Psoas muscle (tissue), 7 donors: ENCODE measurements at regions not wholly inside any gene's neighbourhood (a gene's known extent, or its start where the extent isn't known, plus 50 kb on each side); places are given as distances from the start of the nearest gene placed in this dataset.

Source experiments
- ATAC-seq, 4 donors: fragments of 200-7000 bp; cut with Tn5 transposase; one replicate each; pipeline ENCODE4 v1.9.1; 2020; ENCODE audit warnings: moderate library complexity in 3 of 4, mild to moderate bottlenecking in 2 of 4
- DNase-seq, 2 donors: peaks; one replicate each; pipeline ENCODE4 v3.0.0-alpha.2; 2020
- H3K27ac ChIP-seq: fragments of 200-600 bp; one replicate; pipeline ENCODE4 v1.8.0; 2022
- H3K27me3 ChIP-seq, 3 donors: fragments of 200-600 bp in 1 of 3; one replicate each; pipeline versions ENCODE4 v1.6.1 to v1.8.0; 2013 to 2022; ENCODE audit warnings: low read length in 2 of 3, mild to moderate bottlenecking in 2 of 3, moderate library complexity in 1 of 3; ENCODE audit not compliant: insufficient read depth in 3 of 3
- H3K36me3 ChIP-seq, 2 donors: fragments of 200-600 bp in 1 of 2; one replicate each; pipeline versions ENCODE4 v1.6.1 to v1.8.0; 2013 to 2022; ENCODE audit warnings: low read depth in 1 of 2, mild to moderate bottlenecking in 1 of 2, moderate library complexity in 1 of 2; ENCODE audit not compliant: insufficient read depth in 1 of 2
- H3K4me1 ChIP-seq: fragments of 200-600 bp; one replicate; pipeline ENCODE4 v1.8.0; 2022
- H3K4me3 ChIP-seq: fragments of 200-600 bp; one replicate; pipeline ENCODE4 v1.8.0; 2022; ENCODE audit warnings: mild to moderate bottlenecking
- H3K9me3 ChIP-seq: fragments of 200-600 bp; one replicate; pipeline ENCODE4 v1.8.0; 2022
- WGBS, 3 donors: extraction: QIAGEN DNeasy Blood & Tissue Kit; methylation state at CpG; one replicate each; pipeline versions ENCODE4 v1.1.6 to v1.1.7; 2013; 5-methylcytosine and 5-hydroxymethylcytosine counted together
- intact Hi-C, 2 donors: fragments of 100-400 bp; cut with DNase I; formaldehyde crosslinking; loops; one replicate each; pipeline versions ENCODE4 v1.11.0 to v1.14.2; 2022
- TF ChIP-seq, protein P1 (sequence below): fragments of 200-600 bp; IDR thresholded peaks from one replicate; pipeline ENCODE4 v1.8.0; 2022; ENCODE audit warnings: antibody characterized with exemption
- donor health status: healthy with polysubstance abuse.
- donor health status: DM: no; HTN: no; CAD: no; lungs with moderate emphysema.
- donor health status: Bipolar disorder and iron deficiency.
- donor health status: healthy.
- donor health status: DM: yes; HTN: yes; CAD: no.
- donor health status: DM: no; HTN: no; CAD: no.
- donor health status: DM: yes; HTN: yes; CAD: no.

DNA sequence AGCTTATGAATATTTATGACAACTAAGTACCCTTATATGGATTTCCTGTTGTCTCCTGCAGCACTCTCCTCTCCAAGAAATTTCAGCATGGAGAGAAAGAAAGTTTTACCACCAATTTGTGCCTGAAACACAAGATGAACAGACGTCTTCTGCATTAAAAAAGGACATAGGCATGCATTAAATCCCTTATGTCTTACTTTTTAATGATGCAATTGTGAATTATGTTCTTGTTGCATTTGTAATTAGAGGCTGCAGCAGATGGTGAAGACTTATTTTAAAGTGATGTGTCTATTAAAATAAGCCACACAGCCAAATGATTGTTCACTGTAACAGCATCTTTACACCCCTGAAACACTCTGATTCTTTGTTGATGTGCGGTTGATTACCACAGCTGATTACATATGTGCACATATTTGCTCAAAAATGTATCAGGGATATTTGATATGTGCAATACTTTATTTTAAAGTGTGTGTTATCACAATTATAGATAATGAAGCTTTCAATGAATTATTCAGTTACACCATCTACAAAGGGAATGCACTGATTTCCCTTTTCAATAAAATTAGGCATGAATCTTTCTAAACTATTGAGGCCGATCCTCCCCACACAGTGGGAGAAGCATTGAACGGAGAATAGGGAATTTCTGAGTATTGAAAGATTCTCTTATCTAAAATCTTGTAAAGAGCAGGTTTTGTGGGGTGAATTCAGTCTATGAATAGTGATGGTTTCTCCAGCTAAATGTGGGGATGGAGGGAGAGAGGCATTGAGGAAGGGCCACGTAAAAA, 585.1 kb downstream of the SLC4A3 start:
- TF ChIP-seq, protein P1, sequence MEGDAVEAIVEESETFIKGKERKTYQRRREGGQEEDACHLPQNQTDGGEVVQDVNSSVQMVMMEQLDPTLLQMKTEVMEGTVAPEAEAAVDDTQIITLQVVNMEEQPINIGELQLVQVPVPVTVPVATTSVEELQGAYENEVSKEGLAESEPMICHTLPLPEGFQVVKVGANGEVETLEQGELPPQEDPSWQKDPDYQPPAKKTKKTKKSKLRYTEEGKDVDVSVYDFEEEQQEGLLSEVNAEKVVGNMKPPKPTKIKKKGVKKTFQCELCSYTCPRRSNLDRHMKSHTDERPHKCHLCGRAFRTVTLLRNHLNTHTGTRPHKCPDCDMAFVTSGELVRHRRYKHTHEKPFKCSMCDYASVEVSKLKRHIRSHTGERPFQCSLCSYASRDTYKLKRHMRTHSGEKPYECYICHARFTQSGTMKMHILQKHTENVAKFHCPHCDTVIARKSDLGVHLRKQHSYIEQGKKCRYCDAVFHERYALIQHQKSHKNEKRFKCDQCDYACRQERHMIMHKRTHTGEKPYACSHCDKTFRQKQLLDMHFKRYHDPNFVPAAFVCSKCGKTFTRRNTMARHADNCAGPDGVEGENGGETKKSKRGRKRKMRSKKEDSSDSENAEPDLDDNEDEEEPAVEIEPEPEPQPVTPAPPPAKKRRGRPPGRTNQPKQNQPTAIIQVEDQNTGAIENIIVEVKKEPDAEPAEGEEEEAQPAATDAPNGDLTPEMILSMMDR = no peak
- intact Hi-C loops = no loop called here
- Histone ChIP-seq H3K4me1 (no peaks in the 10 kb centered on the region), H3K36me3 (no peaks in the 10 kb centered on the region), H3K27ac (no peak overlapping the region), H3K27me3 (peaks cover 0 to 8% (median 0%) of the 10 kb centered on the region in 3 donors), H3K9me3 (no peaks in the 10 kb centered on the region), H3K4me3 (no peak overlapping the region)
- ATAC-seq (no peak), DNase-seq (no peak)
- 89 to 90% (median 90%) methylated on average over 5 of the region's 5 CpGs for WGBS, 3 donors

GRCh38 chr2:220215785-220216184, 588.4 kb downstream of the SLC4A3 start:
- 23 to 29% (median 27%) methylated on average over 3 of the region's 3 CpGs for WGBS, 3 donors
- no peak for DNase-seq
- H3K27me3 ChIP-seq = peaks cover 0 to 8% (median 0%) of the 10 kb centered on the region in 3 donors
- H3K4me1 ChIP-seq = no peaks in the 10 kb centered on the region
- H3K27ac ChIP-seq = no peak overlapping the region
- no peaks in the 10 kb centered on the region for H3K36me3 ChIP-seq
- no peaks in the 10 kb centered on the region for H3K9me3 ChIP-seq
- no peak for ATAC-seq
- intact Hi-C loops = no loop called here
- TF ChIP-seq, protein P1 = no peak
- H3K4me3 ChIP-seq = no peak overlapping the region

GRCh38 chr2:220219371-220219770, 591.9 kb downstream of the SLC4A3 start:
- H3K4me1 ChIP-seq = no peaks in the 10 kb centered on the region
- H3K36me3 ChIP-seq = no peaks in the 10 kb centered on the region
- H3K4me3 ChIP-seq = no peak overlapping the region
- no peaks in the 10 kb centered on the region for H3K9me3 ChIP-seq
- TF ChIP-seq, protein P1 = no peak
- H3K27ac ChIP-seq = no peak overlapping the region
- ATAC-seq (no peak), DNase-seq (no peak)
- intact Hi-C loops = no loop called here
- no peaks in the 10 kb centered on the region for H3K27me3 ChIP-seq

- intact Hi-C loops = no loop called here
- no peaks in the 10 kb centered on the region for H3K9me3 ChIP-seq
- DNase-seq (no peak), ATAC-seq (no peak)
- H3K4me3 ChIP-seq = no peak overlapping the region
- no peak overlapping the region for H3K27ac ChIP-seq
- no peaks in the 10 kb centered on the region for H3K27me3 ChIP-seq
- WGBS, 3 donors = 78 to 82% (median 79%) methylated on average over 2 of the region's 2 CpGs
- no peaks in the 10 kb centered on the region for H3K4me1 ChIP-seq
- no peaks in the 10 kb centered on the region for H3K36me3 ChIP-seq
- TF ChIP-seq, protein P1 = no peak
Observed at GRCh38 chr2:220220009-220220408, 592.6 kb downstream of the SLC4A3 start.

DNA sequence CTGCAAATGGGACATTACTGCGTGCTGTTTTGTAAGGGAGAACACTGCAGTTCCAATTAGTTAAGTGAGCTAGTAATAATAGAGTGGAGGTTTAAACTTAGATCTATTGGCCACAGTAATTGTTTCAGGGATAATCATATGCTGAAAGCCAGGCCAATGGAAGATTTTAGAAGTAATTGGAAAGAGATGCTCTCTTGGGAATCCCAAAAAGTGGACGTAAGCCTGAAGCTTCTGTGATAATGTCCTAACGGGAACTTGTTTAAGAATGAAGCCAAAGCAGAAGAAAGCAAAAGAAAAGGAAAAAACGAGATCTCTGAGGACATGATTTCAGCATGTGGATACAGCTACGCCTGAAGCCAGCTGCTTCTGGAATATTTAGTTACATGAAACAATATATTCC, 594.6 kb downstream of the SLC4A3 start:
- no peaks in the 10 kb centered on the region for H3K9me3 ChIP-seq
- 59 to 68% (median 68%) methylated on average over 5 of the region's 5 CpGs for WGBS, 3 donors
- DNase-seq (no peak), ATAC-seq (no peak)
- TF ChIP-seq, protein P1 = no peak
- no peaks in the 10 kb centered on the region for H3K4me1 ChIP-seq
- no peaks in the 10 kb centered on the region for H3K36me3 ChIP-seq
- intact Hi-C loops = no loop called here
- no peaks in the 10 kb centered on the region for H3K27me3 ChIP-seq
- no peak overlapping the region for H3K4me3 ChIP-seq
- H3K27ac ChIP-seq = no peak overlapping the region
